ENCODE measurements at regions not wholly inside any gene's neighbourhood (a gene's known extent, or its start where the extent isn't known, plus 50 kb on each side); places are given as distances from the start of the nearest gene placed in this dataset.

GRCh38 chr6:163672710-163673109 is 258.2 kb downstream of the QKI start:
- CTCF ChIA-PET, result no interaction called here
- DNase-seq, result no peak
- no peaks in the 10 kb centered on the region for H3K9me3 ChIP-seq
- Mint-ChIP-seq H3K9me3 (ENCODE audit: unreplicated experiment) (no peaks in the 10 kb centered on the region), H3K36me3 (ENCODE audit: insufficient read depth, unreplicated experiment) (no peaks in the 10 kb centered on the region), H3K4me1 (ENCODE audit: low read depth, unreplicated experiment) (no peaks in the 10 kb centered on the region), H3K27me3 (ENCODE audit: insufficient read depth, unreplicated experiment) (peaks cover 3% of the 10 kb centered on the region), H3K4me3 (ENCODE audit: unreplicated experiment) (no peak overlapping the region), H3K27ac (ENCODE audit: unreplicated experiment) (no peak overlapping the region)
- POLR2A ChIA-PET, result no interaction called here
- intact Hi-C loops (cut with micrococcal nuclease; ENCODE audit: unreplicated experiment), result no loop called here
- TF ChIP-seq, protein P1, sequence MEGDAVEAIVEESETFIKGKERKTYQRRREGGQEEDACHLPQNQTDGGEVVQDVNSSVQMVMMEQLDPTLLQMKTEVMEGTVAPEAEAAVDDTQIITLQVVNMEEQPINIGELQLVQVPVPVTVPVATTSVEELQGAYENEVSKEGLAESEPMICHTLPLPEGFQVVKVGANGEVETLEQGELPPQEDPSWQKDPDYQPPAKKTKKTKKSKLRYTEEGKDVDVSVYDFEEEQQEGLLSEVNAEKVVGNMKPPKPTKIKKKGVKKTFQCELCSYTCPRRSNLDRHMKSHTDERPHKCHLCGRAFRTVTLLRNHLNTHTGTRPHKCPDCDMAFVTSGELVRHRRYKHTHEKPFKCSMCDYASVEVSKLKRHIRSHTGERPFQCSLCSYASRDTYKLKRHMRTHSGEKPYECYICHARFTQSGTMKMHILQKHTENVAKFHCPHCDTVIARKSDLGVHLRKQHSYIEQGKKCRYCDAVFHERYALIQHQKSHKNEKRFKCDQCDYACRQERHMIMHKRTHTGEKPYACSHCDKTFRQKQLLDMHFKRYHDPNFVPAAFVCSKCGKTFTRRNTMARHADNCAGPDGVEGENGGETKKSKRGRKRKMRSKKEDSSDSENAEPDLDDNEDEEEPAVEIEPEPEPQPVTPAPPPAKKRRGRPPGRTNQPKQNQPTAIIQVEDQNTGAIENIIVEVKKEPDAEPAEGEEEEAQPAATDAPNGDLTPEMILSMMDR (IDR thresholded peaks at IDR 0.05; ENCODE audit: insufficient read depth in 1 of 2, low read depth in 1 of 2, low read length in 1 of 2, severe bottlenecking in 1 of 2, unreplicated experiment in 1 of 2), result no peak
- BruUV-seq (replicated peaks), result no TSS peak
- no peak overlapping the region for H3K4me3 ChIP-seq (ENCODE audit: low read depth, low read length)
- H3K4me1 ChIP-seq, result no peaks in the 10 kb centered on the region
- H3K36me3 ChIP-seq (ENCODE audit: control insufficient read depth, insufficient read depth, low read length), result no peaks in the 10 kb centered on the region
- H3K27me3 ChIP-seq (replicated peaks; ENCODE audit: control insufficient read depth, insufficient read depth, low read length), result no peaks in the 10 kb centered on the region

GRCh38 chr6:163671791-163672190 is 257.3 kb downstream of the QKI start:
- BruUV-seq (replicated peaks), result no TSS peak
- no peak for DNase-seq
- ChIA-PET POLR2A (no interaction called here), CTCF (no interaction called here)
- no peak overlapping the region for H3K4me3 Mint-ChIP-seq (ENCODE audit: unreplicated experiment)
- no peaks in the 10 kb centered on the region for H3K9me3 Mint-ChIP-seq (ENCODE audit: unreplicated experiment)
- H3K4me1 Mint-ChIP-seq (ENCODE audit: low read depth, unreplicated experiment), result no peaks in the 10 kb centered on the region
- intact Hi-C loops (cut with micrococcal nuclease; ENCODE audit: unreplicated experiment), result loop anchor here (1.0 kb wide), 1 partner anchor 30 kb away; no protein-coding TSS in a partner anchor
- H3K9me3 ChIP-seq, result no peaks in the 10 kb centered on the region
- TF ChIP-seq, protein P1 (IDR thresholded peaks at IDR 0.05; ENCODE audit: insufficient read depth in 1 of 2, low read depth in 1 of 2, low read length in 1 of 2, severe bottlenecking in 1 of 2, unreplicated experiment in 1 of 2), result no peak
- no peak overlapping the region for H3K4me3 ChIP-seq (ENCODE audit: low read depth, low read length)
- H3K4me1 ChIP-seq, result no peaks in the 10 kb centered on the region
- H3K27ac Mint-ChIP-seq (ENCODE audit: unreplicated experiment), result no peak overlapping the region
- H3K36me3 Mint-ChIP-seq (ENCODE audit: insufficient read depth, unreplicated experiment), result no peaks in the 10 kb centered on the region
- peaks cover 3% of the 10 kb centered on the region for H3K27me3 Mint-ChIP-seq (ENCODE audit: insufficient read depth, unreplicated experiment)
- H3K27me3 ChIP-seq (replicated peaks; ENCODE audit: control insufficient read depth, insufficient read depth, low read length), result no peaks in the 10 kb centered on the region
- no peaks in the 10 kb centered on the region for H3K36me3 ChIP-seq (ENCODE audit: control insufficient read depth, insufficient read depth, low read length)

- TF ChIP-seq, protein P1 (IDR thresholded peaks at IDR 0.05; ENCODE audit: insufficient read depth in 1 of 2, low read depth in 1 of 2, low read length in 1 of 2, severe bottlenecking in 1 of 2, unreplicated experiment in 1 of 2), result no peak
- Mint-ChIP-seq H3K27me3 (ENCODE audit: insufficient read depth, unreplicated experiment) (peaks cover 3% of the 10 kb centered on the region), H3K27ac (ENCODE audit: unreplicated experiment) (no peak overlapping the region), H3K9me3 (ENCODE audit: unreplicated experiment) (no peaks in the 10 kb centered on the region), H3K4me1 (ENCODE audit: low read depth, unreplicated experiment) (no peaks in the 10 kb centered on the region), H3K4me3 (ENCODE audit: unreplicated experiment) (no peak overlapping the region), H3K36me3 (ENCODE audit: insufficient read depth, unreplicated experiment) (no peaks in the 10 kb centered on the region)
- DNase-seq, result no peak
- Histone ChIP-seq H3K4me3 (ENCODE audit: low read depth, low read length) (no peak overlapping the region), H3K4me1 (no peaks in the 10 kb centered on the region), H3K27me3 (replicated peaks; ENCODE audit: control insufficient read depth, insufficient read depth, low read length) (no peaks in the 10 kb centered on the region), H3K9me3 (no peaks in the 10 kb centered on the region), H3K36me3 (ENCODE audit: control insufficient read depth, insufficient read depth, low read length) (no peaks in the 10 kb centered on the region)
- CTCF ChIA-PET, result no interaction called here
- intact Hi-C loops (cut with micrococcal nuclease; ENCODE audit: unreplicated experiment), result loop anchor here (1.0 kb wide), 1 partner anchor 30 kb away; no protein-coding TSS in a partner anchor
- POLR2A ChIA-PET, result no interaction called here
- BruUV-seq (replicated peaks), result no TSS peak
Observed at GRCh38 chr6:163671355-163671754, 256.8 kb downstream of the QKI start.

Data from Caco-2 (cell line).